A673 (cell line): ENCODE measurements at regions not wholly inside any gene's neighbourhood (a gene's known extent, or its start where the extent isn't known, plus 50 kb on each side); places are given as distances from the start of the nearest gene placed in this dataset.

Experiments used
- BruUV-seq: library from RNA; stranded (reverse); fragments of 400-500 nt; replicated peaks from 2 replicates; lab custom pipeline; 2021; lab: Mats Ljungman, UMichigan
- CTCF ChIA-PET: fragments of 300-600 bp; sonication (Branson Sonifier 250); formaldehyde crosslinking; loops from one replicate; lab custom pipeline; 2022; ENCODE audit warnings: antibody characterized with exemption; lab: Charles Lee
- POLR2A ChIA-PET: fragments of 300-600 bp; sonication (Branson Sonifier 250); formaldehyde crosslinking; loops from one replicate; lab custom pipeline; 2022; ENCODE audit warnings: antibody characterized with exemption; ENCODE audit not compliant: low non-redundant PET; lab: Charles Lee
- DNase-seq: peaks from one replicate; pipeline ENCODE4 v3.0.0-alpha.2; 2015; ENCODE audit warnings: low spot score
- H3K27ac ChIP-seq: fragments of 200-600 bp; sonication (generic); 2 replicates; pipeline ENCODE4 v1.5.1; 2016; ENCODE audit warnings: mixed run types, low read depth, mild to moderate bottlenecking, mixed read lengths, antibody characterized with exemption, low read length; ENCODE audit not compliant: poor library complexity, severe bottlenecking
- H3K27me3 ChIP-seq: fragments of 200-600 bp; sonication (generic); replicated peaks from 2 replicates; pipeline ENCODE4 v1.6.1; 2017; ENCODE audit warnings: mixed run types, low read depth, mild to moderate bottlenecking, mixed read lengths, antibody characterized with exemption, low read length; ENCODE audit not compliant: insufficient read depth, poor library complexity
- H3K36me3 ChIP-seq: fragments of 200-600 bp; sonication (generic); 2 replicates; pipeline ENCODE4 v1.6.1; 2016; ENCODE audit warnings: mixed run types, mild to moderate bottlenecking, mixed read lengths, antibody characterized with exemption, low read length; ENCODE audit not compliant: insufficient read depth, poor library complexity, severe bottlenecking
- H3K4me1 ChIP-seq: fragments of 200-600 bp; sonication (generic); 2 replicates; pipeline ENCODE4 v1.6.1; 2017; ENCODE audit warnings: mixed run types, mild to moderate bottlenecking, mixed read lengths, antibody characterized with exemption, low read length; ENCODE audit not compliant: insufficient read depth, poor library complexity, severe bottlenecking
- H3K4me3 ChIP-seq: fragments of 200-600 bp; sonication (generic); 2 replicates; pipeline ENCODE4 v1.5.1; 2016; ENCODE audit warnings: low read depth, mixed run types, mild to moderate bottlenecking, mixed read lengths, low read length; ENCODE audit not compliant: poor library complexity, severe bottlenecking
- H3K9me3 ChIP-seq: fragments of 200-600 bp; sonication (generic); 2 replicates; pipeline ENCODE4 v1.6.1; 2016; ENCODE audit warnings: mixed run types, low read depth, mild to moderate bottlenecking, mixed read lengths, antibody characterized with exemption, low read length; ENCODE audit not compliant: poor library complexity, severe bottlenecking
- CTCF ChIP-seq: fragments of 300-800, 200-600 bp; sonication (generic); conservative IDR thresholded peaks from 2 replicates; pipeline ENCODE4 v1.5.1; 2017; ENCODE audit warnings: low read depth, mild to moderate bottlenecking, antibody characterized with exemption, low read length, moderate library complexity, mixed read lengths
- EZH2 ChIP-seq: fragments of 200-600 bp; sonication (generic); IDR thresholded peaks from 2 replicates; pipeline ENCODE4 v1.6.1; 2017; ENCODE audit warnings: borderline replicate concordance, low read depth, mild to moderate bottlenecking, mixed read lengths, antibody characterized with exemption, low read length; ENCODE audit not compliant: poor library complexity, severe bottlenecking
- intact Hi-C: fragments of 100-400 bp; cut with micrococcal nuclease; formaldehyde crosslinking; loops from one replicate; pipeline ENCODE4 v1.10.0; 2022; ENCODE audit not compliant: unreplicated experiment

GRCh38 chr18:41153871-41154270 lies 801.2 kb upstream of the PIK3C3 start:
- DNase-seq = no peak
- POLR2A ChIA-PET = no interaction called here
- Histone ChIP-seq H3K36me3 (no peaks in the 10 kb centered on the region), H3K27me3 (no peaks in the 10 kb centered on the region), H3K27ac (no peak overlapping the region), H3K4me1 (no peaks in the 10 kb centered on the region), H3K9me3 (no peaks in the 10 kb centered on the region), H3K4me3 (no peak overlapping the region)
- BruUV-seq = no TSS peak
- TF ChIP-seq EZH2 = no peak
- no peak for TF ChIP-seq CTCF
- intact Hi-C loops = no loop called here
- CTCF ChIA-PET = no interaction called here

DNA sequence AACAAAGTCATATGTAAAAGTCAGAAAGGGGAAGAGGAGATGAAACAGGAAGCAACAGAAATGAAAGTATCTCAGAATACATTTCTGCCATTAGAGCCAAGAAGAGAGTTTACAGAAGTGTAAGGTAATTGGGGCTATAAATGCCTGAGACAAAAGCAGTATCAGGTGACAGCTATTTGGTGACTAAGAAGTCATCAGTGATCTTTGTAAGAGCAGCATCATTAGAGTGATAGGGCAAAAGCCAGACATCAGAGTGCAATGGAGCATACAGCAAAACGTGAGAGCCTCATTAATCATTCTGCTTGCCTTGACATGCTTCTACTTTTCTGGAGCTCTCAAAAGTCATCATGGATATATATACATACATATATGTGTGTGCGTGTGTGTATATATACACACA lies 804.7 kb upstream of the PIK3C3 start:
- Histone ChIP-seq H3K4me1 (no peaks in the 10 kb centered on the region), H3K36me3 (no peaks in the 10 kb centered on the region), H3K27me3 (no peaks in the 10 kb centered on the region), H3K9me3 (no peaks in the 10 kb centered on the region), H3K4me3 (no peak overlapping the region), H3K27ac (no peak overlapping the region)
- POLR2A ChIA-PET = no interaction called here
- TF ChIP-seq EZH2 (no peak), CTCF (no peak)
- DNase-seq = no peak
- CTCF ChIA-PET = no interaction called here
- BruUV-seq = no TSS peak
- intact Hi-C loops = no loop called here

- intact Hi-C loops = no loop called here
- no TSS peak for BruUV-seq
- H3K27me3 ChIP-seq = no peaks in the 10 kb centered on the region
- ChIA-PET POLR2A (no interaction called here), CTCF (no interaction called here)
- H3K36me3 ChIP-seq = no peaks in the 10 kb centered on the region
- H3K27ac ChIP-seq = no peak overlapping the region
- H3K4me1 ChIP-seq = no peaks in the 10 kb centered on the region
- no peak overlapping the region for H3K4me3 ChIP-seq
- no peak for DNase-seq
- TF ChIP-seq CTCF (no peak), EZH2 (no peak)
- no peaks in the 10 kb centered on the region for H3K9me3 ChIP-seq
Observed at GRCh38 chr18:41146301-41146700, 808.7 kb upstream of the PIK3C3 start.
